ENCODE measurements at regions not wholly inside any gene's neighbourhood (a gene's known extent, or its start where the extent isn't known, plus 50 kb on each side); places are given as distances from the start of the nearest gene placed in this dataset.

DNA sequence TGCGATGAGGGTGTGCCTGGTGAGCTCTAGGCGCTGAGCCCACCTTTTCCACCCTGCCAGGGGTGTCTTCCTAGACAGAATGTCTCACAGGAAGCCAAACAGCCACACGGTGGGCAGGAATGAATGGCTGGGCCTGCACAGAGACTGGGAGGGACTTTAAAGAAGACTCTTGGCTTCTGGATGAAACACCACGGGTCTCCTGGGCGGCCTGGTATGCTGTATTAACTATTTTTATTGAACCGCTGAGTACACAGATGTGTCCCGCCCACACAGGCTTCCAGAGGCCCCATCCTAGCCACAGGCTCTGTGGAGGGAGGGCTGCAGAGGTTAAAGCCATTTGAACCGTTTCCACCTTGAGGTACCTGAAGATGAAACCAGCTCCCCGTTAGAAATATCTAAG is 115.2 kb upstream of the CXCL14 start:
- TF ChIP-seq, protein P1, sequence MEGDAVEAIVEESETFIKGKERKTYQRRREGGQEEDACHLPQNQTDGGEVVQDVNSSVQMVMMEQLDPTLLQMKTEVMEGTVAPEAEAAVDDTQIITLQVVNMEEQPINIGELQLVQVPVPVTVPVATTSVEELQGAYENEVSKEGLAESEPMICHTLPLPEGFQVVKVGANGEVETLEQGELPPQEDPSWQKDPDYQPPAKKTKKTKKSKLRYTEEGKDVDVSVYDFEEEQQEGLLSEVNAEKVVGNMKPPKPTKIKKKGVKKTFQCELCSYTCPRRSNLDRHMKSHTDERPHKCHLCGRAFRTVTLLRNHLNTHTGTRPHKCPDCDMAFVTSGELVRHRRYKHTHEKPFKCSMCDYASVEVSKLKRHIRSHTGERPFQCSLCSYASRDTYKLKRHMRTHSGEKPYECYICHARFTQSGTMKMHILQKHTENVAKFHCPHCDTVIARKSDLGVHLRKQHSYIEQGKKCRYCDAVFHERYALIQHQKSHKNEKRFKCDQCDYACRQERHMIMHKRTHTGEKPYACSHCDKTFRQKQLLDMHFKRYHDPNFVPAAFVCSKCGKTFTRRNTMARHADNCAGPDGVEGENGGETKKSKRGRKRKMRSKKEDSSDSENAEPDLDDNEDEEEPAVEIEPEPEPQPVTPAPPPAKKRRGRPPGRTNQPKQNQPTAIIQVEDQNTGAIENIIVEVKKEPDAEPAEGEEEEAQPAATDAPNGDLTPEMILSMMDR (IDR thresholded peaks at IDR 0.05) = no peak
- ATAC-seq (ENCODE audit: low FRiP score) = no peak
- no peak for DNase-seq (ENCODE audit: low spot score)

DNA sequence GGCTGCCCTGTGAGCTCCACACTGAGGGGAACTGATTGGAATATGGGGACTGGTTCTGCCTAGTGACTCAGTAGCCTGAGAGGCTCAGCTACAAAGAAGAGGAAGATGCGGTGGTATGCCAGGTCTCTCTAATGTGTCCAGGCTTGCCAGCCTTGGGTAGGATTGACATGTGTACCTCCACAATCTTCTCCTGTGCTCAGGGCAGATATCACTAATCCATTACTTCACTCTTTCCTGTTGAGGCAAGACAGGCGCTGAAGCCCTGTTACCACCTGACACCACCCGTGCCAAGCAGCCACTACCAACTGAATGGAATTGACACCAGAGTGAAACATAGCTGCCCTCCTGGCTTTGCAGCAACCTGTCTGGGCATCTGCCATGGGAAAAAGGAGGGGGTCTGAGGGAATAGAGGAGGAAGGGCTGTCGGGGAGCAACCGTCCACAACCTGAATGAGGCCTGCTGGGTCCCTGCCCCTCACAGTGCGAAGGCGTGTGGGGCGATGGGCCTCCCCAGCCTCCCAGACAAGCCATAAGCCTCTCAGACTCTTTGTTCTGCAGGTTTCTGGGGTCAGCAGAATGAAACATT is 114.7 kb upstream of the CXCL14 start:
- DNase-seq (ENCODE audit: low spot score) (no peak), ATAC-seq (ENCODE audit: low FRiP score) (no peak)
- TF ChIP-seq, protein P1 (IDR thresholded peaks at IDR 0.05) = no peak

DNA sequence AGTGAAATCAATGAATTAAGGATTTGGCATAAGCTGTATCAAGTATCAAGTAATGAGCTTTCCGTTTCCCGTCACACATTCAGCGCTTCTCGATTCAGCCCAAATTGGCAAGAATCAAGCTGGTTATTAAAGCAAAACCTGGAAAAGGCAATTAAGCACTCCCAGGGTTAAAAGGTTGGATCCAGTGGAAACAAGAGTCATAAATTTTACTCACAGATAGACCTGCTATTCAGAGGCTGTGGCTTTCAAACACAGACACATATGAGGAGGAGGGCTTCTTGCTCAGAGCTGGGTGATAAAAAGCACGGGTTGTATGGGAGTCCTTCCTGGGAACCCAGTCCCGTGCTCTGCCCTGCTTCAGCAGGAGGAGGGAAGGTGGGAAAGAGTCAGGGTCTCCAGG is 112.3 kb upstream of the CXCL14 start:
- DNase-seq (ENCODE audit: low spot score) (no peak), ATAC-seq (ENCODE audit: low FRiP score) (no peak)
- TF ChIP-seq, protein P1 (IDR thresholded peaks at IDR 0.05) = no peak

DNA sequence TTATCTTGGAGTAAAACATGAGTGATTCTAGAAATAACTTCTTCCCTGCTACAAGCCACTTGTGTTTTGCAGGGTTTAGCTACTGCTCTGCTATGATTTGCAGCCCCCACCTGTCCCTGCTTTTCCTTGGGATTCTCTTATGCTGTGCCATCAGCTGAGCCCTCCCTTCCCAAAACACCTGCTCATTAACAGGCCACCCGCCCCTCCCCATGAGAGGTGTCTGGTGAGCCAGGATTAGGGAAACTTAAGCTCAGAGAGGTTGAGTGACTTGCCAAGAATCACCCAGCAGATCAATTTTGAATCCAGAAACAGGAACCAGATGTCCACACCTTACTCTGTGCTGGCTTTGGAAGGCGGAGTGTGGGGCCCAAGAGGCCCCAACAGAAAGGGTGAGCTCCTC is 111.7 kb upstream of the CXCL14 start:
- no peak for ATAC-seq (ENCODE audit: low FRiP score)
- TF ChIP-seq, protein P1 (IDR thresholded peaks at IDR 0.05) = no peak
- no peak for DNase-seq (ENCODE audit: low spot score)

GRCh38 chr5:135689506-135689905 is 110.7 kb upstream of the CXCL14 start:
- ATAC-seq (ENCODE audit: low FRiP score) (no peak), DNase-seq (ENCODE audit: low spot score) (no peak)
- TF ChIP-seq, protein P1 (IDR thresholded peaks at IDR 0.05) = no peak

GRCh38 chr5:135688385-135688784 is 109.6 kb upstream of the CXCL14 start:
- ATAC-seq (ENCODE audit: low FRiP score) = no peak
- TF ChIP-seq, protein P1 (IDR thresholded peaks at IDR 0.05) = no peak
- DNase-seq (ENCODE audit: low spot score) = no peak

DNA sequence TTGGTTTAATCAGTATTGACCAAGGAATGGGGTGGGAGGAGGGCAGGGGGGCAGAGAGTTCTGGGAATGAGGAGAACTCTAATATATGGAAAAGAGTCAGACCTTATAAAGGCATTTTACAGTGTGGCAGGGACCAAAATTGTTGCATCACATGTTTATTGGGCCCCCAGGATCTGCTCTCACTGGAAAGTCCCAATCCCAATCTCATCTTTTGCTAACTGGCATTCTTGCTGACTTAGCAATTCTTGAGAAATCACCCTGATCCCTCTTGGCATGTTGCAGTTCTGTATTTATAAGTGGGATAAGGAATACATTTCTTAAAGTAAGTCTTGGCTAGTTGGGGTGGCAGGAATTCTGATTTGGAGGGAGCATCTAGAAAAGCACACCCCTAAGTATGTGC is 104.4 kb upstream of the CXCL14 start:
- ATAC-seq (ENCODE audit: low FRiP score) = no peak
- no peak for DNase-seq (ENCODE audit: low spot score)
- TF ChIP-seq, protein P1 (IDR thresholded peaks at IDR 0.05) = no peak
